Right lobe of liver (tissue), 6 donors: ENCODE measurements at regions not wholly inside any gene's neighbourhood (a gene's known extent, or its start where the extent isn't known, plus 50 kb on each side); places are given as distances from the start of the nearest gene placed in this dataset.

Experiments
- ATAC-seq, 4 donors: fragments of 200-7000 bp; cut with Tn5 transposase; one replicate each; pipeline ENCODE4 v1.9.1; 2020; ENCODE audit warnings: mild to moderate bottlenecking in 4 of 4, moderate library complexity in 4 of 4
- DNase-seq, 3 donors: peaks; one replicate each; pipeline ENCODE4 v3.0.0-alpha.2; 2020
- H3K27ac ChIP-seq, 3 donors: fragments of 200-600 bp; one replicate each; pipeline ENCODE4 v1.8.0; 2022
- H3K27me3 ChIP-seq, 2 donors: fragments of 200-600 bp; one replicate each; pipeline ENCODE4 v1.8.0; 2022
- H3K36me3 ChIP-seq, 4 donors: fragments of 200-600 bp; sonication (generic) in 1 of 4; one replicate each; pipeline versions ENCODE4 v1.5.1 to v1.8.0; 2017 to 2022; ENCODE audit warnings: control low read depth in 1 of 4
- H3K4me1 ChIP-seq, 4 donors: fragments of 200-600 bp; sonication (generic) in 1 of 4; one replicate each; pipeline versions ENCODE4 v1.5.1 to v1.8.0; 2017 to 2022; ENCODE audit warnings: control low read depth in 1 of 4
- H3K4me3 ChIP-seq, 3 donors: fragments of 200-600 bp; one replicate each; pipeline ENCODE4 v1.8.0; 2022
- H3K9me3 ChIP-seq, 4 donors: fragments of 200-600 bp; sonication (generic) in 1 of 4; one replicate each; pipeline versions ENCODE4 v1.5.1 to v1.8.0; 2017 to 2022; ENCODE audit warnings: control low read depth in 1 of 4
- POLR2A ChIP-seq: fragments of 450-650 bp; IDR thresholded peaks from one replicate; pipeline ENCODE4 v1.6.1; 2017; ENCODE audit warnings: antibody characterized with exemption, mild to moderate bottlenecking
- WGBS: methylation state at CpG from one replicate; pipeline ENCODE4 v1.1.6; 2018; ENCODE audit warnings: low coverage, low lambda C conversion rate; ENCODE audit not compliant: insufficient coverage; ENCODE audit errors: missing lambda C conversion rate; 5-methylcytosine and 5-hydroxymethylcytosine counted together
- intact Hi-C, 2 donors: fragments of 100-400 bp; cut with DNase I; formaldehyde crosslinking; loops; one replicate each; pipeline versions ENCODE4 v1.11.2 to v1.14.1; 2022
- TF ChIP-seq, protein P1 (sequence below), 4 donors: fragments of 200-600 bp in 3 of 4; fragments of 450-650 bp in 1 of 4; IDR thresholded peaks; one replicate each; pipeline versions ENCODE4 v1.5.1 to v1.8.0; 2016 to 2022; ENCODE audit warnings: antibody characterized with exemption in 4 of 4, mild to moderate bottlenecking in 2 of 4
- donor health status: DM: no; HTN: yes; CAD: no.
- donor health status: DM: no; HTN: no; CAD: no.
- donor health status: DM: no; HTN: no; CAD: no.
- donor health status: DM: no; HTN: yes; CAD: no.
- donor health status: DM: no; HTN: yes; CAD: no.

DNA sequence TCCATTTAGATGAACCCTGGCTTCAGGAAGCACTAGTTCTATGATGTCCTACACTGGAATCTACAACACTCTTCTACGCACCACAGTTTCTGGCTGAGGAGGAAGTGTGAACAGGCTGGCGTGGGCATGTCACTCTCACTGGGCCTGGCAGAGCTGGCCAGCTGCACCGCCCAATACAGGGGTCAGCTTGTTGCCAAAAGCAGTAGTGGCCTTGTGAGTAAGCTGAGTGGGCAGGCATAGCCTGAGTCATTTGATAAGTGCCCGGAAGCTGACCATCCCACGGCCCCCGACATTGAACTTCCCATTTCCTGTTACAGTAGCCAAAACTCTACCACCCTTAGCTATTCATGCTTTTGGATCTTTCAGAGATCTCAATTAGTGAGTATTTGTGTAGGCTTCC is 240.9 kb upstream of the SERP2 start:
- DNase-seq (peak in 2 of 3 donors; percentile 52 to 66), ATAC-seq (peak; percentile 69 to 97 (median 78))
- H3K4me1 ChIP-seq, result no peaks in the 10 kb centered on the region
- H3K9me3 ChIP-seq, result no peaks in the 10 kb centered on the region
- no peak overlapping the region for H3K4me3 ChIP-seq
- no peak for TF ChIP-seq POLR2A
- TF ChIP-seq, protein P1, sequence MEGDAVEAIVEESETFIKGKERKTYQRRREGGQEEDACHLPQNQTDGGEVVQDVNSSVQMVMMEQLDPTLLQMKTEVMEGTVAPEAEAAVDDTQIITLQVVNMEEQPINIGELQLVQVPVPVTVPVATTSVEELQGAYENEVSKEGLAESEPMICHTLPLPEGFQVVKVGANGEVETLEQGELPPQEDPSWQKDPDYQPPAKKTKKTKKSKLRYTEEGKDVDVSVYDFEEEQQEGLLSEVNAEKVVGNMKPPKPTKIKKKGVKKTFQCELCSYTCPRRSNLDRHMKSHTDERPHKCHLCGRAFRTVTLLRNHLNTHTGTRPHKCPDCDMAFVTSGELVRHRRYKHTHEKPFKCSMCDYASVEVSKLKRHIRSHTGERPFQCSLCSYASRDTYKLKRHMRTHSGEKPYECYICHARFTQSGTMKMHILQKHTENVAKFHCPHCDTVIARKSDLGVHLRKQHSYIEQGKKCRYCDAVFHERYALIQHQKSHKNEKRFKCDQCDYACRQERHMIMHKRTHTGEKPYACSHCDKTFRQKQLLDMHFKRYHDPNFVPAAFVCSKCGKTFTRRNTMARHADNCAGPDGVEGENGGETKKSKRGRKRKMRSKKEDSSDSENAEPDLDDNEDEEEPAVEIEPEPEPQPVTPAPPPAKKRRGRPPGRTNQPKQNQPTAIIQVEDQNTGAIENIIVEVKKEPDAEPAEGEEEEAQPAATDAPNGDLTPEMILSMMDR (IDR thresholded peaks at IDR 0.05), result no peak
- no peak overlapping the region for H3K27ac ChIP-seq
- intact Hi-C loops, result no loop called here
- H3K36me3 ChIP-seq, result no peaks in the 10 kb centered on the region
- no peaks in the 10 kb centered on the region for H3K27me3 ChIP-seq
- WGBS, result 40% methylated on average over 2 of the region's 6 CpGs

DNA sequence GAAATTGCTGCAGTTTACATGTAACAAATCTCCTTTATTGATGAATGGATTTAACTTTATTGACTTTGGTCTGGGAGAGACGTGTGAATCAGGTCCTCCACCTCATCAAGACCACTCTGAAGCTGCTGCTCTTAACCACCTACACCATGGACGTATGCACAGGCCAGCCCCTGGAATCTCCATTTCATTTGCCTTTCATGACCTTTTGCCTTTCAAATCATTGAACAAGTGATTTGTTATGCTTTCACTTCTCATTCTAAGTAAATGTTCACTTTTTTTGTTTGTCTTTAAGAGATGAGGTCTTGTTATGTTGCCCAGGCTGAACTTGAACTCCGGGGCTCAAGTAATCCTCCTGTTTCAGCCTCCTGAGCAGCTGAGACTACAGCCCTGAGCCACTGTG is 240.0 kb upstream of the SERP2 start:
- H3K27ac ChIP-seq, result no peak overlapping the region
- intact Hi-C loops, result no loop called here
- 50% methylated on average over 3 of the region's 3 CpGs for WGBS

DNA sequence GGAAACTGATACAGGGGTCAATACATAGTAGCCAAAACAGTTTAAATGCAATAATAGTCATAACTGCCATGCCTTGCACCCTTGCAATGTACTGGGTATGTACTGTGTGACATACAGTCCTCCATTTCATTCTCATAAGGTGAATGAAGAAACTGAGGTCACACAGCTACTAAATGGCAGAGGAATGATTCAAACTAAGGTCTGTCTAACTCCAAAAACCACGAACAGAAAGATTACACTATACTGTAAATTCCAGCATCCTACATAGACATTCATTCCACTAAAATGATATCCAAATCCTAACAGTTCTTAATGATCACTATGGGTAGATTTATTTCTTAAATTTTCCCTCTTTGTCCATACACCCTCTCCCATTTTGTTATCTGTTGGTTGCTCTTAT is 238.1 kb upstream of the SERP2 start:
- Histone ChIP-seq H3K27ac (no peak overlapping the region), H3K36me3 (no peaks in the 10 kb centered on the region), H3K4me1 (no peaks in the 10 kb centered on the region), H3K4me3 (no peak overlapping the region), H3K9me3 (no peaks in the 10 kb centered on the region), H3K27me3 (no peaks in the 10 kb centered on the region)
- DNase-seq (no peak), ATAC-seq (no peak)
- WGBS, result 70% methylated on average over 1 of the region's 1 CpG
- TF ChIP-seq POLR2A, result no peak
- TF ChIP-seq, protein P1 (IDR thresholded peaks at IDR 0.05), result no peak
- intact Hi-C loops, result no loop called here

More for the DNA sequence above, 240.0 kb upstream of the SERP2 start:
- ATAC-seq (no peak), DNase-seq (no peak)
- Histone ChIP-seq H3K4me3 (no peak overlapping the region), H3K36me3 (no peaks in the 10 kb centered on the region), H3K9me3 (no peaks in the 10 kb centered on the region), H3K27me3 (no peaks in the 10 kb centered on the region), H3K4me1 (no peaks in the 10 kb centered on the region)
- TF ChIP-seq POLR2A, result no peak
- TF ChIP-seq, protein P1 (IDR thresholded peaks at IDR 0.05), result no peak

DNA sequence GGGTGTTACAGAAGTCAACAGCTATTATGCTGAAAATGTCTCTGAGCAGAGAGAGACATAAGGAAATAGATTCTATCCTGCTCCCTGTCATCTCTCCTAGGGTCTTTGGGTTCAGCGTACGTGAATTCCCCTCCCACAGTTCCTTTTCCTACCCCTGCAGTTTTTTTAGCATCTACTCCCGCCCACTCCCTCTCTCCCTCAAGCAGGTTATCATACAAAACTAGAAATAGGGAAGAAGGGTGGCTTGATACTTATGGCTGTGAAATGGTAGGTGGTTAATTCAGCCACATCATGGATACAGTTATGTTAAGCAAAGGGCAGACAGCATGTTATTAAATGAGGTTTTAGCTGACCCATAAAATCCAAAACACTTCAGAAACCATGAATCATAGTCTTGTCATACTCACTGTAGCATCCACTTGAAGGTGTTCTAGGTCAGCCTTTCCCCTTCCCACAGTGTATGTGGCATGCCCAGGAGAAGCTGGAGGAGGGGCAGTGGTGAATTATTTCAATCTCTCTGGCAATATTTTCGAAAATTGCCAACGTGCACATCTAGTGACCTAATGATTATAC is 236.8 kb upstream of the SERP2 start:
- TF ChIP-seq, protein P1 (IDR thresholded peaks at IDR 0.05), result no peak
- TF ChIP-seq POLR2A, result no peak
- intact Hi-C loops, result no loop called here
- Histone ChIP-seq H3K27me3 (no peaks in the 10 kb centered on the region), H3K9me3 (no peaks in the 10 kb centered on the region), H3K4me3 (no peak overlapping the region), H3K36me3 (no peaks in the 10 kb centered on the region), H3K4me1 (peaks cover 0 to 4% (median 2%) of the 10 kb centered on the region in 4 donors), H3K27ac (no peak overlapping the region)
- ATAC-seq, result no peak
- DNase-seq, result no peak
- WGBS, result 42% methylated on average over 5 of the region's 5 CpGs

DNA sequence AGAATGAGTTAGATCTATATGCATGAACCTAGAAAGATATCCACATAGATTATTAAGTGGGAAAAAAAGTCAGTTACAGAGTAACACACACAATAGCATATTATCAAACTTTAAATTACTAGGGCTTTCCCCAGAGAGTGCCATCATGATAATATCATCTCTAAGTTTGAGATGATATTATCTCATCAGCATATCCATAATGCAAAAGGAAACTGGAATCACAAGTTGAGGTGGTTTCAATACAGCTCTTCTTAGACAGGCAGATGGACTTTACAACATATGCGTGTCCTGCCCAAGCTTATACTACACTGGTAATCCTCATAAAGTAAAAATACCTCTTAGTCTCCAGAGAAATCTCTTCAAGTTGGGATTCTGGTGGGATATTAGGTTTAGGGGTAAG is 236.2 kb upstream of the SERP2 start:
- intact Hi-C loops, result no loop called here
- Histone ChIP-seq H3K4me3 (no peak overlapping the region), H3K27me3 (no peaks in the 10 kb centered on the region), H3K4me1 (peaks cover 0 to 4% (median 2%) of the 10 kb centered on the region in 4 donors), H3K27ac (no peak overlapping the region), H3K36me3 (no peaks in the 10 kb centered on the region), H3K9me3 (no peaks in the 10 kb centered on the region)
- TF ChIP-seq POLR2A, result no peak
- TF ChIP-seq, protein P1 (IDR thresholded peaks at IDR 0.05), result no peak
- no peak for DNase-seq
- no peak for ATAC-seq
- 100% methylated on average over 1 of the region's 1 CpG for WGBS
